IMR-90 (cell line): ENCODE measurements at regions not wholly inside any gene's neighbourhood (a gene's known extent, or its start where the extent isn't known, plus 50 kb on each side); places are given as distances from the start of the nearest gene placed in this dataset.

Experiments used
- ATAC-seq: fragments of 200-7000 bp; cut with Tn5 transposase; 2 replicates; pipeline ENCODE4 v1.9.1; 2020; ENCODE audit warnings: low read depth, mild to moderate bottlenecking, moderate library complexity
- BruUV-seq: library from RNA; stranded (reverse); fragments of 400-500 nt; replicated peaks from 2 replicates; lab custom pipeline; 2021; lab: Mats Ljungman, UMichigan
- CTCF ChIA-PET: fragments of 300-600 bp; formaldehyde crosslinking; extraction: SDS; loops from one replicate; lab custom pipeline; 2021; ENCODE audit warnings: antibody characterized with exemption; lab: Yijun Ruan, JAX
- POLR2A ChIA-PET: fragments of 300-600 bp; sonication (Branson Sonifier 250); formaldehyde crosslinking; loops from one replicate; lab custom pipeline; 2022; ENCODE audit warnings: antibody characterized with exemption; ENCODE audit not compliant: unreplicated experiment; lab: Charles Lee
- DNase-seq: peaks from one replicate; pipeline ENCODE4 v3.0.0; 2013
- H2AFZ ChIP-seq: replicated peaks from 2 replicates; pipeline ENCODE3; 2013; ENCODE audit warnings: low read length, mild to moderate bottlenecking; ENCODE audit not compliant: poor library complexity
- H2AK5ac ChIP-seq: 2 replicates; pipeline ENCODE4 v1.6.1; 2013; ENCODE audit warnings: low read depth, low read length, inconsistent platforms
- H2AK9ac ChIP-seq: replicated peaks from 2 replicates; pipeline ENCODE3; 2013; ENCODE audit warnings: mild to moderate bottlenecking, low read depth, low read length, moderate library complexity; ENCODE audit not compliant: poor library complexity
- H2BK120ac ChIP-seq: 2 replicates; pipeline ENCODE4 v1.6.1; 2013; ENCODE audit warnings: low read depth, low read length, inconsistent platforms
- H2BK15ac ChIP-seq: 3 replicates; pipeline ENCODE4 v1.6.1; 2013; ENCODE audit warnings: low read depth, low read length, inconsistent platforms
- H2BK20ac ChIP-seq: 2 replicates; pipeline ENCODE4 v1.6.1; 2013; ENCODE audit warnings: low read depth, mild to moderate bottlenecking, inconsistent platforms, low read length, moderate library complexity
- H2BK5ac ChIP-seq: 2 replicates; pipeline ENCODE4 v1.6.1; 2013; ENCODE audit warnings: mild to moderate bottlenecking, low read depth, low read length, inconsistent platforms; ENCODE audit not compliant: poor library complexity, severe bottlenecking
- H3K14ac ChIP-seq: replicated peaks from 2 replicates; pipeline ENCODE4 v1.6.1; 2013; ENCODE audit warnings: low read depth, low read length, inconsistent platforms
- H3K18ac ChIP-seq: 2 replicates; pipeline ENCODE4 v1.6.1; 2013; ENCODE audit warnings: low read depth, low read length, control low read depth
- H3K23ac ChIP-seq: 2 replicates; pipeline ENCODE4 v1.6.1; 2013; ENCODE audit warnings: low read depth, low read length, inconsistent platforms
- H3K27ac ChIP-seq: 2 replicates; pipeline ENCODE4 v1.5.1; 2013; ENCODE audit warnings: mild to moderate bottlenecking, control low read depth, low read length; ENCODE audit not compliant: insufficient read depth
- H3K27me3 ChIP-seq: 2 replicates; pipeline ENCODE4 v1.6.1; 2013; ENCODE audit warnings: low read length; ENCODE audit not compliant: control insufficient read depth, insufficient read depth
- H3K36me3 ChIP-seq: 2 replicates; pipeline ENCODE4 v1.6.1; 2013; ENCODE audit warnings: low read length, mixed read lengths; ENCODE audit not compliant: control insufficient read depth, insufficient read depth
- H3K4ac ChIP-seq: 2 replicates; pipeline ENCODE4 v1.6.1; 2013; ENCODE audit warnings: low read depth, low read length, inconsistent platforms
- H3K4me1 ChIP-seq: 2 replicates; pipeline ENCODE4 v1.6.1; 2013; ENCODE audit warnings: low read length, mixed read lengths; ENCODE audit not compliant: control insufficient read depth, insufficient read depth
- H3K4me2 ChIP-seq: 2 replicates; pipeline ENCODE4 v1.6.1; 2013; ENCODE audit warnings: low read depth, mild to moderate bottlenecking, control low read depth, low read length, moderate library complexity
- H3K4me3 ChIP-seq: 2 replicates; pipeline ENCODE4 v1.5.1; 2013; ENCODE audit warnings: low read depth, mild to moderate bottlenecking, control low read depth, low read length, moderate library complexity; ENCODE audit not compliant: insufficient read depth
- H3K56ac ChIP-seq: 2 replicates; pipeline ENCODE4 v1.6.1; 2013; ENCODE audit warnings: low read length, inconsistent platforms; ENCODE audit not compliant: insufficient read depth; ENCODE audit errors: extremely low read depth
- H3K79me1 ChIP-seq, 2 experiments: 2 replicates each; pipeline ENCODE4 v1.6.1; 2013; ENCODE audit warnings: low read length in 2 of 2, inconsistent platforms in 1 of 2, low read depth in 1 of 2
- H3K9ac ChIP-seq: 2 replicates; pipeline ENCODE4 v1.6.1; 2013; ENCODE audit warnings: low read depth, low read length, control low read depth
- H3K9me1 ChIP-seq: 2 replicates; pipeline ENCODE4 v1.6.1; 2013; ENCODE audit warnings: low read length, inconsistent platforms; ENCODE audit not compliant: insufficient read depth
- H3K9me3 ChIP-seq: 2 replicates; pipeline ENCODE4 v1.6.1; 2013; ENCODE audit warnings: low read length; ENCODE audit not compliant: control insufficient read depth, insufficient read depth
- H4K20me1 ChIP-seq: 2 replicates; pipeline ENCODE4 v1.6.1; 2013; ENCODE audit warnings: low read length, inconsistent platforms; ENCODE audit not compliant: insufficient read depth
- H4K5ac ChIP-seq: 2 replicates; pipeline ENCODE4 v1.6.1; 2013; ENCODE audit warnings: mild to moderate bottlenecking, low read depth, low read length, control low read depth
- H4K8ac ChIP-seq, 2 experiments: 2 replicates each; pipeline ENCODE4 v1.6.1; 2013; ENCODE audit warnings: low read depth in 2 of 2, low read length in 2 of 2, control low read depth in 1 of 2, inconsistent platforms in 1 of 2
- H4K91ac ChIP-seq: 2 replicates; pipeline ENCODE4 v1.6.1; 2013; ENCODE audit warnings: low read depth, low read length, inconsistent platforms; ENCODE audit not compliant: insufficient read depth
- CEBPB ChIP-seq: IDR thresholded peaks from 2 replicates; pipeline ENCODE4 v1.6.1; 2012; ENCODE audit warnings: low read depth, low read length, improper control_type of control experiment
- CTCF ChIP-seq: conservative IDR thresholded peaks from 2 replicates; pipeline ENCODE4 v1.5.1; 2012; ENCODE audit warnings: mild to moderate bottlenecking, low read depth, low read length, improper control_type of control experiment
- MAZ ChIP-seq: IDR thresholded peaks from 2 replicates; pipeline ENCODE4 v1.6.1; 2012; ENCODE audit warnings: low read depth, mild to moderate bottlenecking, low read length, improper control_type of control experiment, moderate library complexity, borderline replicate concordance
- NFE2L2 ChIP-seq: fragments of 150-350 bp; IDR thresholded peaks from 2 replicates; pipeline ENCODE4 v1.6.1; 2016; ENCODE audit warnings: low read depth, mild to moderate bottlenecking, low read length
- RCOR1 ChIP-seq: IDR thresholded peaks from 2 replicates; pipeline ENCODE4 v1.6.1; 2012; ENCODE audit warnings: mild to moderate bottlenecking, low read length, improper control_type of control experiment; ENCODE audit not compliant: insufficient replicate concordance
- WGBS, 2 experiments: methylation state at CpG; one replicate each; pipeline versions ENCODE4 v1.1.5 to v1.1.7; 2013; ENCODE audit warnings: missing lambda C conversion rate in 2 of 2; ENCODE audit not compliant: insufficient read length in 1 of 2; ENCODE audit errors: extremely low coverage in 2 of 2; 5-methylcytosine and 5-hydroxymethylcytosine counted together
- dilution Hi-C: fragments of 300-500 bp; cut with HindIII; formaldehyde crosslinking; loops from one replicate; pipeline ENCODE4 v1.14.3; 2018; ENCODE audit warnings: low sequenced_read_pairs; ENCODE audit not compliant: unreplicated experiment
- in situ Hi-C: fragments of 300-500 bp; cut with MboI; formaldehyde crosslinking; loops from 3 replicates; pipeline ENCODE4 v1.14.3; 2019; ENCODE audit warnings: low sequenced_read_pairs, inconsistent platforms, mixed read lengths
- intact Hi-C: fragments of 100-400 bp; cut with micrococcal nuclease; formaldehyde crosslinking; loops from 2 replicates; pipeline ENCODE4 v1.10.0; 2022

- no peak overlapping the region for H3K4me2 ChIP-seq
- no peak overlapping the region for H2BK120ac ChIP-seq
- H3K36me3 ChIP-seq = no peaks in the 10 kb centered on the region
- no peak overlapping the region for H3K9ac ChIP-seq
- no peak overlapping the region for H2BK20ac ChIP-seq
- H3K27me3 ChIP-seq = no peaks in the 10 kb centered on the region
- DNase-seq = no peak
- H2AK5ac ChIP-seq = no peak overlapping the region
- H3K79me1 ChIP-seq = no peaks in the 10 kb centered on the region
- no peak overlapping the region for H4K91ac ChIP-seq
- intact Hi-C loops = no loop called here
- H3K18ac ChIP-seq = no peak overlapping the region
- POLR2A ChIA-PET = no interaction called here
- H3K9me3 ChIP-seq = no peaks in the 10 kb centered on the region
- CTCF ChIA-PET = no interaction called here
- H3K23ac ChIP-seq = no peak overlapping the region
- dilution Hi-C loops = no loop called here
- no peak overlapping the region for H3K4ac ChIP-seq
- H3K4me3 ChIP-seq = no peak overlapping the region
- H3K14ac ChIP-seq = no peak overlapping the region
- no peak for ATAC-seq
- no peak overlapping the region for H4K8ac ChIP-seq
- H3K9me1 ChIP-seq = no peaks in the 10 kb centered on the region
- in situ Hi-C loops = no loop called here
- no peak overlapping the region for H2BK5ac ChIP-seq
- WGBS, 2 experiments = no CpG with 5 or more reads among the region's 3 CpGs
- TF ChIP-seq CEBPB (no peak), RCOR1 (no peak), CTCF (no peak), NFE2L2 (no peak), MAZ (no peak)
- no TSS peak for BruUV-seq
- no peak overlapping the region for H2BK15ac ChIP-seq
- no peaks in the 10 kb centered on the region for H3K4me1 ChIP-seq
- no peak overlapping the region for H2AFZ ChIP-seq
- no peaks in the 10 kb centered on the region for H4K20me1 ChIP-seq
- no peak overlapping the region for H4K5ac ChIP-seq
- H3K56ac ChIP-seq = no peak overlapping the region
- H3K27ac ChIP-seq = no peak overlapping the region
- no peak overlapping the region for H2AK9ac ChIP-seq
These were observed 506.1 kb upstream of the HTR2C start for GRCh38 chrX:114077773-114078172.
